Uterus (tissue), 2 donors: ENCODE measurements at regions not wholly inside any gene's neighbourhood (a gene's known extent, or its start where the extent isn't known, plus 50 kb on each side); places are given as distances from the start of the nearest gene placed in this dataset.

Experiments used
- CTCF ChIP-seq, 4 experiments: fragments of 200-600 bp in 2 of 4; fragments of 450-650 bp in 2 of 4; sonication (generic) in 2 of 4; IDR thresholded peaks; one replicate each; pipeline ENCODE4 v1.5.1; 2016 to 2019; ENCODE audit warnings: antibody characterized with exemption in 4 of 4, mild to moderate bottlenecking in 2 of 4, moderate library complexity in 1 of 4
- POLR2A ChIP-seq, 2 donors: fragments of 450-650 bp; IDR thresholded peaks; one replicate each; pipeline ENCODE4 v1.6.1; 2016; ENCODE audit warnings: antibody characterized with exemption in 2 of 2, mild to moderate bottlenecking in 1 of 2, moderate library complexity in 1 of 2

GRCh38 chr15:69669446-69669845 lies 216.8 kb downstream of the RPLP1 start:
- TF ChIP-seq CTCF (IDR thresholded peaks at IDR 0.05): no peak
- no peak for TF ChIP-seq POLR2A (IDR thresholded peaks at IDR 0.05)
